DMS 273 (cell line): ENCODE measurements at regions not wholly inside any gene's neighbourhood (a gene's known extent, or its start where the extent isn't known, plus 50 kb on each side); places are given as distances from the start of the nearest gene placed in this dataset.
"Not testable (repeated sequence)": the region's sequence is repeated elsewhere in the genome, so short reads cannot be mapped to it uniquely, and the experiment has no call there.

Experiments
- DNase-seq: peaks from one replicate; lab custom pipeline; 2025; ENCODE audit not compliant: unreplicated experiment; lab: John Stamatoyannopoulos, UW

GRCh38 chr6:121901432-121901831 is 466.0 kb downstream of the GJA1 start:
- DNase-seq: no peak

DNA sequence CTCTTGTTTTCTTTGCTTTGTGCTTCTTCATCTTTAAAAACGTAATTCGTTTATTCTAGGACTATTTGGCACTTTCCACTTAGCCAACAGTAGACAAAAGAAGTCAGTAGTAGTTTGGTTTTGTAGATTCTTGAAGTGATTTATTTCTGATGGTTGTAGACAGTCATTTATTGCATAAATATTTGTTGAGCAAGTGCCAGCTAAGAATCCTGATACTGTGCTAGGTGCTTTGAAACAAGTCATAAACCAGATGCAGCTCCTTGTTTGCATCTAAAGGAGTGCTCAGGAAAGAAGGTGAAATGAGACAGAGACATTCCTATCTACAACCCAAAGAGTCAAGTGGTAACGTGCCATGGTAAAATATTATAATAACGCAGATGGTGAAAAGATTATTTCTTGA is 469.1 kb downstream of the GJA1 start:
- no peak for DNase-seq

GRCh38 chr6:121912905-121913304 is 477.5 kb downstream of the GJA1 start:
- DNase-seq: no peak

GRCh38 chr6:121917263-121917829 is 481.9 kb downstream of the GJA1 start:
- DNase-seq: no peak

DNA sequence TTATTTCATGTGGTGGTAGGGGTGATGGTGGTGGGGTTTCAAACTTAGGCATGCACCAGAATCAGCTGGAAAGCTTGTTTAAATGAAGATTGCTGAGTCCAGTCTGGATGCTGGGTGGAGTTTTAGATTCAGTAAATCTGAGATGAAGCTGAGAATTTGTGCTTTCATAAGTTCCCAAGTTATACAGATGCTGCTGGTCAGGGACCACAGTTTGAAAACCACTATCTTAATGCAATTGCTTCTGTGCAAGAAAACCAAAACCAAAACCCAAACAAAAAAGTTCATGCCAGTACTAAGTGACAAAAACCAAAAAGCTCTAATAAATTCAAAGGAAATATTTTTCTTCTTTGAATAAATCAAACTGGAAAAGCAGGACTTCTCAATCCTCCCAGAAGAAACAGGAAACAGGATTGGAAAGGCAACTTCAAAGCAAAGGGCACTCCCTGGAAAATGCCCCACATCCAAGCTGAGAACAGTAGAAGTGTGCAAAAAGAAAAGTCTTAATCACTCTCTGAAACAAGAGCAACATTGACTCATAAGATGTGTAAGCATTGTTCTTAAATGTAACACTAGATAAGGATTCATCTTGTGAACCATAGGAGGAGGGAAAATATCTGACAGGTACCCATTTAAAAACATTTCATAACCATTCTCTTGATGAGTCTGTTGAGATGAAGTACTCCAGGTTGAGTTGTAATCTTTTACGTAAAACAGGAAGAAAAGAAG is 481.5 kb upstream of the HSF2 start:
- DNase-seq: no peak

GRCh38 chr6:121920616-121921015 is 478.8 kb upstream of the HSF2 start:
- no peak for DNase-seq

DNA sequence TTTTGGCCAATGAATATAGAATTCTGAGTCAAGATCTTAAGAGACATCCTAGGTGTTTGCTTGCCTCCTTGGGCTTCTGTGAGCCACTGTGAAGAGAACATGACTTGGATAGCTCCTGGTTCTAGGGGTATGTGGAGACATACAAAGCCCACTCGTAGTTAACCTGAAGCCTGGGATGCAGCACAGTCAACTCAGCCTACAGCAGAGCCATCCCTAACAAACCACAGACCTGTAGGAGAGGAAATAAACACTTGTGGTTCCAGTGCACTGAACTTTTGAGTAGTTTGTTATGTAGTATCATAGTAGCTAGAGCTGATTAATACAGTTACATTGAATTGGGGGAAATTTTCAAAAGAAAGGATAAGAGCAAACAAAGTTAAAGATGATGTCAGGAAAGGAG is 474.4 kb upstream of the HSF2 start:
- DNase-seq: no peak

GRCh38 chr6:121925534-121926255 is 473.8 kb upstream of the HSF2 start:
- no peak for DNase-seq

GRCh38 chr6:121929301-121929700 is 470.2 kb upstream of the HSF2 start:
- DNase-seq: no peak

DNA sequence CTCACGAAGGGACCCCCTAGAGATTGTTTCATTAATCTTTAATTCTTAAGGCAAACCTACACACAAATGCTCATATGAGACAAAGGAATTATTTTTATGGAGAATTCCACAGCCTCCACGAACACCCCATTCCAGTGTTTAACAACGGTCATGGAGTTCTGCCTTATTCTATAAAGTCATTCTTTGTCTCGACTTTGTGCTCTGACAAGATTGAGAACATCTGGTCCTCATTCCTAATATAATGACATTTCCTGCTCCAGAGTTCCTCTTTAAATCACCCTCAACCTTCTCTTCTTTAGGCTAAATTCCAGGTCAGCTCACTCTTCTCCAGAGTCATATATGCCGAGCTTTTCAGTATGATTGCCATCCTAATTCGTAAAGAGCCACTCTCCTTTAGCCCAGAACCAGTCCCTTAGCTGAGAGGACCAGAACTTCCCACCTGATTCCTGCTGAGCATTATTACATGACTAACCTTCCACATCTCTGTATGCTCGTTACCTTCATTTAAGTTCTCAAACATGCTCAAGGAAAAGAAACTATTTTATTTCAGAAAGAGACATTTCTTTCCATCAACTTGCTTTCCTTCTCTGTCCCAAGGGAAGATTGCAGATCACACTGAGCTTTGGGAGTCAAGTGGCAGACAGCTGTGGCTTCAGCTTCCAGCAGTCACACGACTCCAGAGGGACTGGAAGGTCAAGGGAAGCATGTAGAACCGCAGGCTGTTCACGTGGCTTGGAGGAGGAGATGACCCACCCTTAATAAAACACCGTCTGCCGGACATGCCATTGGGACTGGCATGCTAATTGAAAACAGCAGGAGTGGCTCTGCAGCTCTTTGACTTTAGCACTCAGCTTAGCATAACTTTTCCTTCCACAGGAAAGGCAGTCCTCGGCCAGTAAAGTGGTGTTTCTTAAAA is 467.1 kb upstream of the HSF2 start:
- no peak for DNase-seq

- no peak for DNase-seq
These were observed 465.0 kb upstream of the HSF2 start for GRCh38 chr6:121934451-121934850.

GRCh38 chr6:121940728-121941127 is 458.7 kb upstream of the HSF2 start:
- DNase-seq: no peak

- DNase-seq: no peak
These were observed 455.1 kb upstream of the HSF2 start for GRCh38 chr6:121944354-121944753.

DNA sequence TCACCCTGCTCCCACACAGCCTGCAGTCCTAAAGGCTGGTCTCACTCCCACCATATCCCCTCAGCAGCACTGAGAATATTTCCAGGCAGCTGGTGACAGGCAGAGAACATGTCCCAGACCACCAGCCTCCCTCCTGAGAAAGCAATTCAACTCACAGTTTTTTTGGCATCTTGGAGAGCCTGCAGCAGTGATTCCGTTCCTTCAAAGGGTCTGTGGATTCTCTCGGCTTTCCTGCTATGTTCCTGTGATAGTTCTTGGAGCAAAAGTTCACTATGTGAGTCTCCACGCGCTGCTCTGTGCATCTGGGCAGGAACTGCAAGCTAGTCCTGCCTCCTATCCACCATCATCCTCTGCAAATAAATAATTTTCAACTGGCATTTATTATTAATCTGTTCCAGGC is 448.3 kb upstream of the HSF2 start:
- DNase-seq: no peak

- no peak for DNase-seq
These were observed 447.5 kb upstream of the HSF2 start for GRCh38 chr6:121951918-121952379.

DNA sequence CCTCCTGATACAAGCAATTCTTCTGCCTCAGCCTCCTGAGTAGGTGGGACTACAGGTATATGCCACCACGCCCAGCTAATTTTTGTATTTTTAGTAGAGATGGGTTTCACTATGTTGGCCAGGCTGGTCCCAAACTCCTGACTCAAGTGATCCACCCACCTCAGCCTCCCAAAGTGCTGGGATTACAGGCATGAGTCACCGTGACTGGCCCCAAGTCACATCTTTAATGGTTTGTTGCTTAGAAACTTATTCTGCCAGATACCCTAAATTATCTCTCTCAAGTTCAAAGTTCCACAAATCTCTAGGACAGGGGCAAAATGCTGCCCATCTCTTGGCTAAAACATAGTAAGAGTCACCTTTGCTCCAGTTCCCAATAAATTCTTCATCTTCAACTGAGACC is 444.1 kb upstream of the HSF2 start:
- DNase-seq: not testable (repeated sequence)

GRCh38 chr6:121956782-121957181 is 442.7 kb upstream of the HSF2 start:
- no peak for DNase-seq

DNA sequence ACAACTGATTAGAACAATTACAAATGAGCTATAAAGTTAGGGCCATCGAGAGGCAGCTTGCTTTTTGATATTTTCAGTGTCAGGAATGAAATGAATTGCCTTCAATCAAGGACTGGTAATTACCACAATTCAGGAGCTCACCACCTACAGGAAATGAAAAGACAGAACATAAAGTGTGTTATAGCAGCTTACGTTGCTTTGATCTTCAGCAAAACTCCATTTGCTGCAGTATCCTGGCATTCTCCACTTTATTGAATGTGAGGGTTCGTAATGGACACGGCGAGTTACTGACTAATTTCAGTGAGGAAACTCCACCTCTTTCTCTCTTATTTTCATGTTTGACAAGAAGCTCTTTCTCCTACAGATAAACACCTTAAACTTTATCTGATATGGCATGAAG is 440.0 kb upstream of the HSF2 start:
- no peak for DNase-seq

DNA sequence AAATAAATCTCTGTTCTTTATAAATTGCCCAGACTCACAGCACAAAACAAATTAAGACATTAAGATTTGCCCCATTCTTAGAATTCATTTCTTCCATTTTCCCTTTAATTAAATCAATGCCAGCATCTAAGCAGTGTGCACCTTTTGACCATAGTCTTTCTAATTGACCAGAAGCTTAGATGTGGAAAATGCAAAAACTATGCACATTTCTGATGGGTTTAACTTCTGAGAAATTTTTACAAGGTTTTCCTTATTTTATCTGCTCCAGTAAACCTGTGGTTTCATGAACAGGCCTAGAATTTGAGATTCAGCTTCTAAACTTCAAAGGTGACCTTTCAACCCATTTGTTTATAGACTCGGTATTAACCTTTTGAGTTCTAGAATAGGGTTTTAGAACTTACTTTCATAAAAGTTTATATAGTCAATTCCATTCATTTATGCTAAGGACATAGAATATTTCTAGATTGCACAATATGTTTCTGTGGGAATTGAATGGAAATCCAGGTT is 437.8 kb upstream of the HSF2 start:
- no peak for DNase-seq

GRCh38 chr6:121963826-121964225 is 435.6 kb upstream of the HSF2 start:
- no peak for DNase-seq

GRCh38 chr6:121965739-121966138 is 433.7 kb upstream of the HSF2 start:
- no peak for DNase-seq
